ENCODE measurements at regions not wholly inside any gene's neighbourhood (a gene's known extent, or its start where the extent isn't known, plus 50 kb on each side); places are given as distances from the start of the nearest gene placed in this dataset.

GRCh38 chr10:8331387-8331786, 276.9 kb downstream of the GATA3 start:
- Histone ChIP-seq H3K27ac (ENCODE audit: low read length) (peak overlapping the region; percentile 91), H3K4me1 (ENCODE audit: control insufficient read depth, insufficient read depth, low read length) (peaks cover 25% of the 10 kb centered on the region), H3K36me3 (ENCODE audit: control insufficient read depth, insufficient read depth, low read length) (no peaks in the 10 kb centered on the region), H3K9me3 (ENCODE audit: control insufficient read depth, insufficient read depth, low read length) (no peaks in the 10 kb centered on the region), H3K4me3 (ENCODE audit: low read length) (peak overlapping the region; percentile 52), H3K27me3 (ENCODE audit: control insufficient read depth, insufficient read depth, low read length) (no peaks in the 10 kb centered on the region)
- no peak for ATAC-seq
- peaks cover 0 to 2% of the 10 kb centered on the region in 2 donors for H3K27me3 Mint-ChIP-seq (ENCODE audit: low read depth in 2 of 2)
- no peaks in the 10 kb centered on the region for H3K9me3 Mint-ChIP-seq
- peak overlapping the region; percentile 61 for H3K4me3 Mint-ChIP-seq
- intact Hi-C loops (cut with micrococcal nuclease), result no loop called here
- TF ChIP-seq, protein P1, sequence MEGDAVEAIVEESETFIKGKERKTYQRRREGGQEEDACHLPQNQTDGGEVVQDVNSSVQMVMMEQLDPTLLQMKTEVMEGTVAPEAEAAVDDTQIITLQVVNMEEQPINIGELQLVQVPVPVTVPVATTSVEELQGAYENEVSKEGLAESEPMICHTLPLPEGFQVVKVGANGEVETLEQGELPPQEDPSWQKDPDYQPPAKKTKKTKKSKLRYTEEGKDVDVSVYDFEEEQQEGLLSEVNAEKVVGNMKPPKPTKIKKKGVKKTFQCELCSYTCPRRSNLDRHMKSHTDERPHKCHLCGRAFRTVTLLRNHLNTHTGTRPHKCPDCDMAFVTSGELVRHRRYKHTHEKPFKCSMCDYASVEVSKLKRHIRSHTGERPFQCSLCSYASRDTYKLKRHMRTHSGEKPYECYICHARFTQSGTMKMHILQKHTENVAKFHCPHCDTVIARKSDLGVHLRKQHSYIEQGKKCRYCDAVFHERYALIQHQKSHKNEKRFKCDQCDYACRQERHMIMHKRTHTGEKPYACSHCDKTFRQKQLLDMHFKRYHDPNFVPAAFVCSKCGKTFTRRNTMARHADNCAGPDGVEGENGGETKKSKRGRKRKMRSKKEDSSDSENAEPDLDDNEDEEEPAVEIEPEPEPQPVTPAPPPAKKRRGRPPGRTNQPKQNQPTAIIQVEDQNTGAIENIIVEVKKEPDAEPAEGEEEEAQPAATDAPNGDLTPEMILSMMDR (IDR thresholded peaks at IDR 0.05), result no peak
- H3K27ac Mint-ChIP-seq, result peak overlapping the region; percentile 73 to 89
- WGBS (ENCODE audit: insufficient coverage), result 28% methylated on average over 12 of the region's 14 CpGs
- H3K4me1 Mint-ChIP-seq, result peaks cover 30 to 38% of the 10 kb centered on the region in 2 donors
- H3K36me3 Mint-ChIP-seq, result no peaks in the 10 kb centered on the region
- DNase-seq, result peak in 1 of 2 donors; percentile 67

- Mint-ChIP-seq H3K4me1 (peaks cover 30 to 38% of the 10 kb centered on the region in 2 donors), H3K36me3 (no peaks in the 10 kb centered on the region), H3K9me3 (no peaks in the 10 kb centered on the region), H3K27me3 (ENCODE audit: low read depth in 2 of 2) (peaks cover 0 to 2% of the 10 kb centered on the region in 2 donors), H3K4me3 (peak overlapping the region; percentile 61), H3K27ac (peak overlapping the region; percentile 73 to 89)
- ATAC-seq, result peak; percentile 89 to 96 (median 96)
- DNase-seq, result peak; percentile 84 to 97
- intact Hi-C loops (cut with micrococcal nuclease), result loop anchor here (1.0 to 2.0 kb wide), 5 partner anchors 33 to 278 kb away; partner anchors contain the start of gene GATA3
- peak overlapping the region; percentile 52 for H3K4me3 ChIP-seq (ENCODE audit: low read length)
- under 1% methylated on average over 33 of the region's 34 CpGs for WGBS (ENCODE audit: insufficient coverage)
- peaks cover 25% of the 10 kb centered on the region for H3K4me1 ChIP-seq (ENCODE audit: control insufficient read depth, insufficient read depth, low read length)
- H3K36me3 ChIP-seq (ENCODE audit: control insufficient read depth, insufficient read depth, low read length), result no peaks in the 10 kb centered on the region
- H3K9me3 ChIP-seq (ENCODE audit: control insufficient read depth, insufficient read depth, low read length), result no peaks in the 10 kb centered on the region
- H3K27me3 ChIP-seq (ENCODE audit: control insufficient read depth, insufficient read depth, low read length), result no peaks in the 10 kb centered on the region
- peak overlapping the region; percentile 91 for H3K27ac ChIP-seq (ENCODE audit: low read length)
- TF ChIP-seq, protein P1 (IDR thresholded peaks at IDR 0.05), result no peak
These were observed 277.6 kb downstream of the GATA3 start for GRCh38 chr10:8331896-8332729.

DNA sequence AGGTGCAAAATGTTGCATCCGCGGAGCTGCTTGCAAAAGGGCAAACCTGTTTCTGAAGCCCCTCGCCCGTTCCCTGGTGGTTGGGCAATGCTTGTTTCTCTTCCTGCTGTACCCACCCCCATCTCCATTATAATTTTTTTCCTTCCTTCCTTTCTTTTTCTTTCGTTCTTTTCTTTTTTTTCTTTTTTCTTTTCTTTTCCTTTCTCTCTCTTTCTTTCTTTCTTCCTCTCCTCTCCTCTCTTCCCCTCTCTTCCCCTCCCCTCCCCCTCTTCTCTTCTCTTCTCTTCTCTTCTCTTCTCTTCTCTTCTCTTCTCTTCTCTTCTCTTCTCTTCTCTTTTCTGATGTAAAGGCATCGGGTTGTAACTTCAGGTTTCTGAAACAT, 278.2 kb downstream of the GATA3 start:
- TF ChIP-seq, protein P1 (IDR thresholded peaks at IDR 0.05), result no peak
- Histone ChIP-seq H3K27ac (ENCODE audit: low read length) (peak overlapping the region; percentile 84), H3K9me3 (ENCODE audit: control insufficient read depth, insufficient read depth, low read length) (no peaks in the 10 kb centered on the region), H3K27me3 (ENCODE audit: control insufficient read depth, insufficient read depth, low read length) (no peaks in the 10 kb centered on the region), H3K36me3 (ENCODE audit: control insufficient read depth, insufficient read depth, low read length) (no peaks in the 10 kb centered on the region), H3K4me3 (ENCODE audit: low read length) (peak overlapping the region; percentile 39), H3K4me1 (ENCODE audit: control insufficient read depth, insufficient read depth, low read length) (peaks cover 25% of the 10 kb centered on the region)
- Mint-ChIP-seq H3K4me1 (peaks cover 30 to 38% of the 10 kb centered on the region in 2 donors), H3K9me3 (no peaks in the 10 kb centered on the region), H3K27ac (peak overlapping the region; percentile 73 to 89), H3K36me3 (no peaks in the 10 kb centered on the region), H3K4me3 (peak overlapping the region; percentile 61), H3K27me3 (ENCODE audit: low read depth in 2 of 2) (no peaks in the 10 kb centered on the region)
- WGBS (ENCODE audit: insufficient coverage), result 0% methylated on average over 6 of the region's 6 CpGs
- no peak for DNase-seq
- ATAC-seq, result no peak
- intact Hi-C loops (cut with micrococcal nuclease), result loop anchor here (1.0 to 2.0 kb wide), 5 partner anchors 32 to 278 kb away; partner anchors contain the start of gene GATA3
